ENCODE measurements at regions not wholly inside any gene's neighbourhood (a gene's known extent, or its start where the extent isn't known, plus 50 kb on each side); places are given as distances from the start of the nearest gene placed in this dataset.

- DNase-seq = no peak
- Histone ChIP-seq H3K9me3 (no peaks in the 10 kb centered on the region), H3K4me3 (no peak overlapping the region), H3K36me3 (ENCODE audit: low read depth) (no peaks in the 10 kb centered on the region), H3K4me1 (ENCODE audit: low read depth) (no peaks in the 10 kb centered on the region)
- intact Hi-C loops (cut with DNase I, micrococcal nuclease) = loop anchor here in 1 of 2 donors (10.0 kb wide), 1 partner anchor 387 kb away; no protein-coding TSS in a partner anchor
- TF ChIP-seq CTCF (IDR thresholded peaks at IDR 0.05) = no peak
- ATAC-seq = no peak
These were observed 497.2 kb upstream of the FAM241A start for GRCh38 chr4:111648056-111648455.

- intact Hi-C loops (cut with DNase I, micrococcal nuclease) = loop anchor here in 1 of 2 donors (10.0 kb wide), 1 partner anchor 385 kb away; no protein-coding TSS in a partner anchor
- Histone ChIP-seq H3K9me3 (no peaks in the 10 kb centered on the region), H3K36me3 (ENCODE audit: low read depth) (no peaks in the 10 kb centered on the region), H3K4me1 (ENCODE audit: low read depth) (no peaks in the 10 kb centered on the region), H3K4me3 (no peak overlapping the region)
- ATAC-seq = no peak
- no peak for TF ChIP-seq CTCF (IDR thresholded peaks at IDR 0.05)
- no peak for DNase-seq
These were observed 495.9 kb upstream of the FAM241A start for GRCh38 chr4:111649308-111649707.

- ATAC-seq (no peak), DNase-seq (no peak)
- no peaks in the 10 kb centered on the region for H3K9me3 ChIP-seq
- no peak overlapping the region for H3K4me3 ChIP-seq
- intact Hi-C loops (cut with DNase I, micrococcal nuclease) = no loop called here
- H3K4me1 ChIP-seq (ENCODE audit: low read depth) = no peaks in the 10 kb centered on the region
- no peak for TF ChIP-seq CTCF (IDR thresholded peaks at IDR 0.05)
- no peaks in the 10 kb centered on the region for H3K36me3 ChIP-seq (ENCODE audit: low read depth)
These were observed 495.1 kb upstream of the FAM241A start for GRCh38 chr4:111650146-111650545.

- H3K4me3 ChIP-seq = no peak overlapping the region
- H3K9me3 ChIP-seq = no peaks in the 10 kb centered on the region
- no peak for DNase-seq
- no peak for ATAC-seq
- H3K4me1 ChIP-seq (ENCODE audit: low read depth) = no peaks in the 10 kb centered on the region
- TF ChIP-seq CTCF (IDR thresholded peaks at IDR 0.05) = no peak
- H3K36me3 ChIP-seq (ENCODE audit: low read depth) = no peaks in the 10 kb centered on the region
- intact Hi-C loops (cut with DNase I, micrococcal nuclease) = no loop called here
These were observed 494.6 kb upstream of the FAM241A start for GRCh38 chr4:111650674-111651086.

- Histone ChIP-seq H3K9me3 (no peaks in the 10 kb centered on the region), H3K4me1 (ENCODE audit: low read depth) (no peaks in the 10 kb centered on the region), H3K36me3 (ENCODE audit: low read depth) (no peaks in the 10 kb centered on the region), H3K4me3 (no peak overlapping the region)
- ATAC-seq = no peak
- no peak for TF ChIP-seq CTCF (IDR thresholded peaks at IDR 0.05)
- DNase-seq = no peak
- intact Hi-C loops (cut with DNase I, micrococcal nuclease) = no loop called here
These were observed 493.0 kb upstream of the FAM241A start for GRCh38 chr4:111652236-111652635.

GRCh38 chr4:111652986-111653385, 492.3 kb upstream of the FAM241A start:
- ATAC-seq (no peak), DNase-seq (no peak)
- Histone ChIP-seq H3K9me3 (no peaks in the 10 kb centered on the region), H3K36me3 (ENCODE audit: low read depth) (no peaks in the 10 kb centered on the region), H3K4me3 (no peak overlapping the region), H3K4me1 (ENCODE audit: low read depth) (no peaks in the 10 kb centered on the region)
- no peak for TF ChIP-seq CTCF (IDR thresholded peaks at IDR 0.05)
- intact Hi-C loops (cut with DNase I, micrococcal nuclease) = no loop called here

All from mucosa of descending colon (tissue), 3 donors.